IPS-NIHi7 (cell line): ENCODE measurements at regions not wholly inside any gene's neighbourhood (a gene's known extent, or its start where the extent isn't known, plus 50 kb on each side); places are given as distances from the start of the nearest gene placed in this dataset.
"Not testable (repeated sequence)": the region's sequence is repeated elsewhere in the genome, so short reads cannot be mapped to it uniquely, and the experiment has no call there.

Experiments
- DNase-seq: peaks from one replicate; pipeline ENCODE4 v3.0.0; 2012; ENCODE audit warnings: mixed read lengths; ENCODE audit errors: extremely low spot score

DNA sequence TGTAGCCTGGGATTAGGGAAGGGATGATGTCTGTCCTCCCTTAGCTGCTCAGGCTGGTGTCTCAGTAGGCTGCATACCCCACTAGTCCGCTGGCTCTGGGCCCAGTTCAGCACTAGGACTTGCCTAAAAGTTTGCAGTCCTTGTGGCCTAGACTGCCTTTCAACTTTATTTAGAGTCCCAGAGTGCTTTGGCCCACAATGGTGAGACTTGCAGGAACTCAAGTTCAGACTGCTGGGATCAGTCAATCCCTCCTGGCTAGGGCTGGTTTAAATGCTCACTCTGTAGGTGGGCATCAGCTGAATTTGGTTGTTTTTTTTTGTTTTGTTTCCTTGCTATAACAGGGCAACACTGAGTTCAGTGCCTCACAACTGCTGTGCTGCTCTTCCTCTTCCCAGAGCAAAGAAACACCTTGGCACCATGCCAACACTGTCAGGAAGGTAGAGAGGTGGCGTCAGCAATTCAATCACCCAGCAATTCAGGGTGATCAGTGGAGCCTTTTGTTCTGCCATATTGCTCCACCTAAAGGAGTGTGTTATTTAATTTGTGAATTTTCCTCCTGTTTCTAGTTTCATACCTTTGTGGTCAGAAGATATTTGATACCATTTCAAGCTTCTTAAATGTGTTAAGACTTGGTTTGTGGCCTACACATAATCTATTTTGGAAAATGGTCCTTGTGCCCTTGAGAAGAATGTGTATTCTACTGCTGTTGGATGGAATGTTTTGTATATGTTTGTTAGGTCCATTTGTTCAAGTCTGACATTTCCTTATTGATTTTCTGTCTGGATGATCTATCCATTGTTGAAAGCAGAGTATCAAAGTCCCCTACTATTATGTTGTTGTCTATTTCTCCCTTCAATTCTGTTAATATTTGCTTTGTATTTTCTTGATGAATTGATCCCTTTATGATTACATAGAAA is 284.0 kb upstream of the PMFBP1 start:
- DNase-seq, result no peak

DNA sequence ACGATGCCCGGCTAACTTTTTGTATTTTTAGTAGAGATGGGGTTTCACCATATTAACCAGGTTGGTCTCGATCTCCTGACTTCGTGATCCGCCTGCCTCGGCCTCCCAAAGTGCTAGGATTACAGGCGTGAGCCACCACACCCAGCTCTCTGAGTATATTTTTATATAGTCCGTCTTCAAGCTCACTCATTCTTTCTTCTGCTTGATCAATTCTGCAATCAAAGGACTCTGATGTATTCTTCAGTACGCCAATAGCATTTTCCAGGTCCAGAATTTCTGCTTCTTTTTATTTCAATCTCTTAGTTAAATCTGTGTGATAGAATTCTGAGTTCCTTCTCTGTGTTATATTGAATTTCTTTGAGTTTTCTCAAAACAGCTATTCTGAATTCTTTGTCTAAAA is 281.9 kb upstream of the PMFBP1 start:
- DNase-seq, result not testable (repeated sequence)

GRCh38 chr16:72444696-72445095 is 272.7 kb upstream of the PMFBP1 start:
- DNase-seq, result no peak

DNA sequence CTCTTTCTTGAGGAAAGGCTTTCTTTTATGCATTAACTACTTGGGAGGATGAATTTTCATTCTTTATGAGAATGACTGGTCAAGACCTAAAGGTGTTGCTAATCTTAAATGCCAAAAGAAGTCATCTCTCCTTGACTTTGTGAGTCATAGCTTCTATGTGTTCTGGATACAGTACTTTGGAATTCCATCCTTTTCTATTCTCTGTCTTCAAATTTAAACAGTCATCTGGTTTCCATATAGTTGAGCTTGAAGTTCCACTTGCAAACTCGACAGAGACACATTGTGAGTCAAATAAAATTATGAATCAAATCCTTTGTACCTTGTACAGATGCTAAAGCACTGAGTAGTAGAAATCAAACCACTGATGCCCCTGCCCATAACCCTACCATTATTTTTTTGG is 271.9 kb upstream of the PMFBP1 start:
- DNase-seq, result no peak

DNA sequence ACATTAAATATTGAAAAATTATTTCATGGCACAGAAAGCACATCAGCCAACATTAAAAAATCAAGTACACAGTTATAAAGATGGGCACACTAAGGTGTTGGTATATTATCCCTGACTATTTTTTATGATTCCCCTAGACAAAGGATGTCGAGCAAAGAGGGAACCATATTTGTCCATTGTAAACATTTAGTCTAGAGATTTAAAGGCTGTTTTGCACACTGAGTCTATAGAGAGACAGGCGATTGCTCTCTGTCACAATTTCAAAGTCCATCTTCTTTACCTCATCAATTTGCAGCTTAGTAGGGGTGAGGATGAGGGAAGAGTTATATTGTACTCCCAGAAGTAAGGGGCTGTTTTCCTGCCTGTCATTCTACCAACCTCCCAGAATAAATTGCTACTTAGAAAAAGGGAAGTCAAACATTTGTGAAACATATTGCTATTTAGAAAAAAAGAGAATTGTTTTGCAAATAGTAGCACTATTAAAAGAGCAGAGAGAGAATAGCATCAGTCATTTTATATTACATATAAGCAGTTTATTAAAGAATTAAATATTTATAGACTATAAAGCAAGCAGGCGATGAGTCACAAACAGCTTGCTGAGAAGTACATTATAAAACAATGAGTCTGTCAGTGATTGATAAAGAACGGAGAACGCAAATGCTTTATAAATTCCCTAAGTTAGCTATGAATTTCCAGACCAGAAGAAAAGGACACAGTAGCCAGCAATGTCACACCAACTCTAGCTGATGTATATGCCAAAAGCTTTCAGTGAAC is 270.6 kb upstream of the PMFBP1 start:
- DNase-seq, result no peak

DNA sequence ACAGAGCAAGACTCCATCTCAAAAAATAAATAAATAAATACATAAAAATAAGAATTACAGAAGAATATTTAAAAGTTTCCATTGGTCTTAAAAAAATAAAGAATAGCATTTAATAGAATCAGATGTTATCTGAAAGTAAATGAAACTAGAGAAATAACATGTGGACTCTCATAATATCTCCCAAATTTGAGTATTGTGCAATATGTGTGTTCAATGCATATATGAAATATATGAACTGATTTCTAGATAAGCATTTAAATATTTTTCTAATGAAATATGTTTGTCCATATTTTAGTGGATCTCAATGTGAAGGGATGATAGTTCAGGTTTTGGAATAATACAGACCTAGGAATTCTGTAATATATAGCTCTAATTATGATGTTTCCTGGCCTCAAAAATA is 265.9 kb upstream of the PMFBP1 start:
- no peak for DNase-seq

DNA sequence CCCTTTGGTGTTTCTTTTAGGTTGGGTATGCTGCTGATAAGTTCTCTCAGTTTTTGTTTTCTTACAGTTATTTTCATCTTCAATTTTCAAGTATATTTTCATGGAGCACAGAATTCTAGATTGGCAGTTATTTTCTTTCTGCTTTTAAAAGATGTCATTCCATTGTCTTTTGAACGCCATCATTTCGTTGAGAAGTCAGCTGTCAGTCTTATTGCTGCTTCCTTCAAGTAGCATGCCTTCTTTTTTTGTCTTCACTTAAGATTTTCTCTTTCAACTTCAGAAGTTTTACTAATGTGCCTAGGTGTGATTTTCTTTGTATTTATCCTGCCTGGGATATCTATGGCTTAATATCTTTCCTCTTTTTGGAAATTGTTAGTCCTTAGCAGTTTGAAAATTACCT is 262.2 kb upstream of the PMFBP1 start:
- no peak for DNase-seq

- DNase-seq, result no peak
Measured at GRCh38 chr16:72430121-72430520, 258.2 kb upstream of the PMFBP1 start.

DNA sequence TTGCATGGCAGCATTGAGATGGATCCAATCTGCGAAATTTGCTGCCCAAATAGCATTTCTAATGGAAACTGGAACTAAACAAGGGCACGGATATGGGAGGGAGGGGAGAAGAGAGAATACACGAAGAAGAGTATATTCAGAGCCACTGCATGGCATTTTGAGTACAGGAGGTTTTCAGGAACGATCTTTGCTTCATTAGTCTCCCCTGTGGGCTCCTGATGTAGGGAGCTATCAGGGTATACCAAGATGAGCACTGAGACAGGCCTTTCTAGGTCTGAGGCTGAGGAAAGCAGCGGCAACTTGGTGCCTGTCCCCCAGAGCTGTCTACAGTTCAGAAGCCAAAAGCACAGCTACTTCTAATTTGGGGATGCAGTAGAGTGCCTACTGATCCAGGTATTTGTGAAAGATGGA is 257.7 kb upstream of the PMFBP1 start:
- no peak for DNase-seq

- no peak for DNase-seq
Measured at GRCh38 chr16:72428681-72429376, 256.9 kb upstream of the PMFBP1 start.

- DNase-seq, result no peak
Measured at GRCh38 chr16:72427783-72428331, 255.9 kb upstream of the PMFBP1 start.

DNA sequence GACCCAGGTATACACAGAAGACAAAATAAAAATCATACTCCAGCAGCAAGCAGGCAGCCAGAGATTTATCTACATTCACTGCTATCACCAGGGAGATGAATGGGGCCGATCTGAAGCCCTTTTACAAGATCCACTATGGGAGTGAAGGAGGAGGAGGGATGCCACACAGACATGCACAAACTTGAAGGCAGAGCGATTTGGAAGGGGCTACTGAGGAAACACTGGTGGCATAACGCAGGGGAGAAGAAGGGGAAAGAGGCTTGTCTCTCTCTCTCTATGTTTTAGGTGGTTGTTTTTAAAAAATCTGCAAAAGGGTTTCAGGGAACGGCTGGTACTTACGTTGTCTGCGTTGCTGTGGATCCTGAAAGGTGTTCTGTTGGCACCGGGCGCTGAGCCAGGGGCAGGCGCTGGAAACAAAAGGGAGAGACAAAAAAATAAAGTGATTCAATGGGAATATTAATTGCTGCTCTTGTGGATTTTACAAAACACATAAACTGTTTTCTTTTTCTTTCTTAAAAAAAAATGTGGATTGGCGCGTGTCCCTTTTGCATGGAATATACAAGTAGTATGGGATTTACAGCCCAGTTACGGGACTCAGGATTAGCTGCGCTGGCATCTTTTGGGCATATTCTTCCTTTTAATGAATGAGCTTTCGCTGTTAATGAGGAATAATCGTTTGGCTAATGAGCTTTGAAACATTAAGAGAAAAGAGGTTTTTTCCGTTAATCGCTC is 255.3 kb upstream of the PMFBP1 start:
- no peak for DNase-seq

GRCh38 chr16:72426386-72426785 is 254.4 kb upstream of the PMFBP1 start:
- DNase-seq, result no peak

GRCh38 chr16:72425571-72426341 is 253.8 kb upstream of the PMFBP1 start:
- DNase-seq, result no peak

DNA sequence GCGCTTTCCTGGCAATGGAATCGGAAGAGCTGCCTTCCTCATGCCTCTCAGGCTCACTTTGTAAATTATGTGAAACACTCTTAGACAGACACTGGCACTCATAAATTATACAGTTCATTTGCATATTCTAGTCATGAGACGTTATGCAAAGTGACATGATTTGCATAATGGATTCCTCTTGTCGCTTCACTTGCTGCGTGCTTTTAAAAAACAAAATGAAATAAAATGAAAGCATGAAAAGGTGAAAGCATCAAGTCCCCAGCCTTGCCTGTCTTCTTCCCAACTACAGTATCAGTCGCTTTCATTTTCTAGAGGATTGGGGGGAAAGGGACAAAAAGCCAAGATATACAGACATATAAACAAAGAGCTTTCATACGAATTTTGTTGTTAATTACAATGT is 252.8 kb upstream of the PMFBP1 start:
- DNase-seq, result no peak

DNA sequence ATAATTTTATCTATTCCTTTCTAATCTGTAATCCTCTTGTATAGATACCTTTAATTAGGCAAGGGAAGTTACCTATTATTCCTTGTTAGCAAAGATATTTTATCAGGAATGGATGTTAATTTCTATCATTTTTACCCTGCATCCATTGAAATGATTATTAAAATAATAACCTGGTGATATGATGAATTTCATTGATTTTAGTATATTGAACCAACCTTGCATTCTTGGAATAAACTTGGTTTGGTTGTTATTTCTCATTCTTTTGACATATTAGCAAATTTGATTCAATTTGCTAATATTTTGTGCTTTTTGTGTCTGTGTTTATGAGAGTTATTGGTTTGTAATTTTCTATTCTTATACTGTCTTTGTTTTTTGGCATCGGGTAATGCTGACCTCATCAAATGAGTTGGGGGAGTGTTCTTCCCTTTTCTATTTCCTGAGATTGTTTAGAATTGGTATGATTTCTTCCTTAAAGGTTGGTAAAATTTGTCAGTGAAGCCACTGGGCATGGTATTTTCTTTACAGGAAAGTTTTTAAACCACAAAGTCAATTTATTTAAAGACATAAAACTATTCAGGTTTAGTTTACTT is 250.4 kb upstream of the PMFBP1 start:
- no peak for DNase-seq

DNA sequence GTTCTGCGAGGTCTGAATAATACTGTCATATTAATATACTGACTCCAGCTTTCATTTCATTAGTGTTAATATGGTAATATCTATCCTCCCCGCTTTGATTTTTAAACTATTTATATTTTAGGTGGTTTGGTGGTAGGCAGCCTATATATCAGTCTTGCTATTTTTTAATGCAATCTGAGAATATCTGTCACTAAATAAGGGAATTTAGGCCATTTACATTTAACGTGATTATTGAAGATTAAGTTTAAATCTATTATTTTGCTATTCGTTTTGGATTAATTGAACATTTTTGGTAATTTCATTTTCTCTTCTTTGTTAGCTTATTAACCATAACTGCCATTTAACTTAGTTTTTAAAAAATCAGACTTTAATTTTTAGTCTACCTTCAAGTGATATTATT is 247.7 kb upstream of the PMFBP1 start:
- DNase-seq, result no peak

DNA sequence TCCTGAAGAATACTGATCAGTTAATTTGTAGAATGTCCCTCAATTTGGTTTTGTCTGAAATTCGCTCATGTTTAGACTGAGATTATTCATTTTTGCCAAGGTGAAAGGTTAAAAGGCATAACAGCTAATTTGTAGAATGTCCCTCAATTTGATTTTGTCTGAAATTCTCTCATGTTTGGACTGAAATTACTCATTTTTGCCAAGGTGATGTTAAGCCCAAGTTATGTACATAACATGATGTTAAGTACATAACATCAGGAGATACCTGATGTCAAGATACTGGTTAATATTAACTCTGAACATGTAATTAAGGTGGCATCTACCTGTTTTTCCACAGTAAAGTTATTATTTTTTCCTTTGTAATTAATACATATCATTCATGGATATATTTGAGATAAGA is 243.4 kb upstream of the PMFBP1 start:
- no peak for DNase-seq

DNA sequence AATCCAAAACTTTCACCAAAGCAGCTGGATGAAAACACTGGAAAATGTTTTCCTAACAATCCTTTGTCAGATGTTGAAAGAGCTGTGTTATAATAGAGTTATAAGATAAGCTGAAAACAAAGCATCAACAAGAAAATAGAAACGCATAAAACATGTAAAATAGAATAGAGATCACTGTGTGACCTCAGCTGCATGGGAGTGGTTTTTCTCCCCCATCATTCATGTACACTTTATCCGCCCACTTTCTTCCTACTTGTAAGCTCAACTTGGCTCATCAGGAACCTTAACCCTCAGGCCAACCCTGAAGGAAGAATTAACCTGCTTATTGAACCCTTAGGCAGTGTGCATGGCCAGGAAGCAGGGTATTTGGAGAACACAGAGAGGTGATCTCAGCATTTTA is 238.5 kb upstream of the PMFBP1 start:
- no peak for DNase-seq

DNA sequence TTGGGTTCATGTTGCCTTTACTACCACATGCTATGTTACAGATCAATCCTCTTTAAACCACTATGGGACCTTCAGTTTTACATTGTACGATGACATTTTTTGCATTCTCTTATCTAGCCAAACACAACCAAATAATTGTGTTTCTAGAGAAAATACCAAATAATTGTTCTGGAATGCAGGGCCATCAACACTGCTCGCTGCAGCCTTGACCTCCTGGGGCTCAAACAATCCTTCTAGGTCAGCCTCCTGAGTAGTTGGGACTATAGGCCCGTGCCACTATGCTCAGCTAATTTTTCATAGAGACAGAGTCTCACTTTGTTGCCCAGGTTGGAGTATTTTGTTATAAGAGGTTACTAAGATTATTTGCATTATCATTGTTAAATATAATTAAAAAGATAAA is 237.5 kb upstream of the PMFBP1 start:
- no peak for DNase-seq
